Hepatocyte (in vitro differentiated cells): ENCODE measurements at regions not wholly inside any gene's neighbourhood (a gene's known extent, or its start where the extent isn't known, plus 50 kb on each side); places are given as distances from the start of the nearest gene placed in this dataset.

Experiments used
- DNase-seq: peaks from one replicate; pipeline ENCODE4 v3.0.0-alpha.2; 2016; ENCODE audit warnings: low spot score
- H2AFZ ChIP-seq: fragments of 200-600 bp; sonication (generic); 2 replicates; pipeline ENCODE4 v1.6.0; 2016; ENCODE audit warnings: antibody characterized with exemption, mild to moderate bottlenecking
- H3K27ac ChIP-seq: fragments of 200-600 bp; sonication (generic); 2 replicates; pipeline ENCODE4 v1.5.1; 2016; ENCODE audit warnings: mild to moderate bottlenecking
- H3K27me3 ChIP-seq: fragments of 200-600 bp; sonication (generic); 2 replicates; pipeline ENCODE4 v1.6.1; 2016
- H3K36me3 ChIP-seq: fragments of 200-600 bp; sonication (generic); replicated peaks from 2 replicates; pipeline ENCODE4 v1.5.1; 2016; ENCODE audit warnings: low read depth; ENCODE audit not compliant: insufficient read depth
- H3K4me1 ChIP-seq: fragments of 200-600 bp; sonication (generic); 2 replicates; pipeline ENCODE4 v1.5.1; 2016; ENCODE audit warnings: mild to moderate bottlenecking, moderate library complexity; ENCODE audit not compliant: insufficient read depth
- H3K4me2 ChIP-seq: fragments of 200-600 bp; sonication (generic); 2 replicates; pipeline ENCODE4 v1.6.0; 2016
- H3K4me3 ChIP-seq: fragments of 200-600 bp; sonication (generic); 2 replicates; pipeline ENCODE4 v1.5.1; 2016; ENCODE audit warnings: mild to moderate bottlenecking
- H3K79me2 ChIP-seq: fragments of 200-600 bp; sonication (generic); 2 replicates; pipeline ENCODE4 v1.6.0; 2017; ENCODE audit warnings: mild to moderate bottlenecking
- H3K9me2 ChIP-seq: fragments of 200-600 bp; sonication (generic); replicated peaks from 2 replicates; pipeline ENCODE4 v1.6.0; 2017; ENCODE audit warnings: mild to moderate bottlenecking; ENCODE audit not compliant: insufficient read depth
- H3K9me3 ChIP-seq: fragments of 200-600 bp; sonication (generic); 2 replicates; pipeline ENCODE4 v1.5.1; 2016; ENCODE audit warnings: low read depth, mild to moderate bottlenecking
- H4K20me1 ChIP-seq: fragments of 200-600 bp; sonication (generic); 2 replicates; pipeline ENCODE4 v1.6.0; 2016; ENCODE audit warnings: mild to moderate bottlenecking; ENCODE audit not compliant: insufficient read depth, poor library complexity, severe bottlenecking
- CTCF ChIP-seq: fragments of 200-600 bp; sonication (generic); IDR thresholded peaks from 2 replicates; pipeline ENCODE4 v1.5.1; 2016; ENCODE audit warnings: antibody characterized with exemption, mild to moderate bottlenecking; ENCODE audit not compliant: poor library complexity
- EZH2 ChIP-seq: fragments of 200-600 bp; sonication (generic); IDR thresholded peaks from 2 replicates; pipeline ENCODE4 v1.6.1; 2016; ENCODE audit warnings: antibody characterized with exemption, mild to moderate bottlenecking, borderline replicate concordance
- EZH2phosphoT487 ChIP-seq: fragments of 200-600 bp; sonication (generic); IDR thresholded peaks from one replicate; pipeline ENCODE4 v1.6.1; 2018; ENCODE audit warnings: antibody characterized with exemption, mild to moderate bottlenecking, low read depth, moderate library complexity; ENCODE audit not compliant: unreplicated experiment, severe bottlenecking
- WGBS: methylation state at CpG from one replicate; pipeline ENCODE4 v1.1.6; 2016; ENCODE audit warnings: low lambda C conversion rate; ENCODE audit errors: missing lambda C conversion rate; 5-methylcytosine and 5-hydroxymethylcytosine counted together

DNA sequence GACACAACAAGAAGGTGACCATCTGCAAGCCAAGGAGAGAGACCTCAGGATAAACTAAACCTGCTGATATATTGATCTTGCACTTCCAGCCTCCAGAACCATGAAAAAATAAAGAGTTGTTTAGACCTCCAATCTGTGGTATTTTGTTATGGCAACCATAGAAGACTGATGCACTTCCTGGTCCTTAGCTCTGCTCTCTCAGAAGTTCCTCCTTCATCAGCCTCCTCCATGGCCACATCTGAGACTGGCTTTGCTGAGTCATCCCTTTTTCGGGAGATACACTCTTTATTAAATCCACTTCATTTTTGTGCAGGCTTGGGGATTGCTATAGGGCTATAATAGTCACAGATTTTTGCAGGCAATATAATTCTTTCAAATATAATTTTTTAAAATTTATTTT lies 89.6 kb upstream of the ATF7IP start:
- Histone ChIP-seq H3K4me3 (no peak overlapping the region), H3K4me2 (no peak overlapping the region), H3K4me1 (no peaks in the 10 kb centered on the region), H3K27ac (no peak overlapping the region), H2AFZ (no peak overlapping the region), H3K9me3 (no peaks in the 10 kb centered on the region), H3K79me2 (no peaks in the 10 kb centered on the region), H3K9me2 (no peaks in the 10 kb centered on the region), H3K27me3 (no peaks in the 10 kb centered on the region), H3K36me3 (no peaks in the 10 kb centered on the region), H4K20me1 (no peaks in the 10 kb centered on the region)
- no peak for DNase-seq
- TF ChIP-seq CTCF: no peak
- TF ChIP-seq EZH2phosphoT487: no peak
- TF ChIP-seq EZH2: no peak
- WGBS: 96% methylated on average over 1 of the region's 1 CpG

- peaks cover 4% of the 10 kb centered on the region for H3K4me1 ChIP-seq
- TF ChIP-seq EZH2 (no peak), EZH2phosphoT487 (no peak), CTCF (no peak)
- no peaks in the 10 kb centered on the region for H3K27me3 ChIP-seq
- H4K20me1 ChIP-seq: no peaks in the 10 kb centered on the region
- 96% methylated on average over 1 of the region's 1 CpG for WGBS
- H3K27ac ChIP-seq: no peak overlapping the region
- no peak overlapping the region for H2AFZ ChIP-seq
- no peak overlapping the region for H3K4me2 ChIP-seq
- no peaks in the 10 kb centered on the region for H3K9me3 ChIP-seq
- no peak for DNase-seq
- no peaks in the 10 kb centered on the region for H3K79me2 ChIP-seq
- no peak overlapping the region for H3K4me3 ChIP-seq
- no peaks in the 10 kb centered on the region for H3K36me3 ChIP-seq
- H3K9me2 ChIP-seq: no peaks in the 10 kb centered on the region
Measured at GRCh38 chr12:14278294-14278953, 87.1 kb upstream of the ATF7IP start.

- Histone ChIP-seq H3K4me2 (no peak overlapping the region), H3K79me2 (no peaks in the 10 kb centered on the region), H3K4me3 (no peak overlapping the region), H4K20me1 (no peaks in the 10 kb centered on the region), H3K36me3 (no peaks in the 10 kb centered on the region), H2AFZ (no peak overlapping the region), H3K9me2 (no peaks in the 10 kb centered on the region), H3K27ac (no peak overlapping the region), H3K27me3 (no peaks in the 10 kb centered on the region), H3K9me3 (no peaks in the 10 kb centered on the region), H3K4me1 (peaks cover 18% of the 10 kb centered on the region)
- DNase-seq: no peak
- TF ChIP-seq EZH2phosphoT487 (no peak), CTCF (no peak), EZH2 (no peak)
- WGBS: 92% methylated on average over 6 of the region's 6 CpGs
Measured at GRCh38 chr12:14279845-14280244, 85.6 kb upstream of the ATF7IP start.

GRCh38 chr12:14280921-14281320 lies 84.6 kb upstream of the ATF7IP start:
- H3K79me2 ChIP-seq: no peaks in the 10 kb centered on the region
- WGBS: 97% methylated on average over 5 of the region's 5 CpGs
- DNase-seq: no peak
- no peak overlapping the region for H2AFZ ChIP-seq
- no peak overlapping the region for H3K4me3 ChIP-seq
- peaks cover 19% of the 10 kb centered on the region for H3K4me1 ChIP-seq
- H3K27ac ChIP-seq: no peak overlapping the region
- no peak overlapping the region for H3K4me2 ChIP-seq
- TF ChIP-seq CTCF: no peak
- TF ChIP-seq EZH2phosphoT487: no peak
- TF ChIP-seq EZH2: no peak
- no peaks in the 10 kb centered on the region for H3K36me3 ChIP-seq
- H3K9me3 ChIP-seq: no peaks in the 10 kb centered on the region
- no peaks in the 10 kb centered on the region for H4K20me1 ChIP-seq
- H3K9me2 ChIP-seq: no peaks in the 10 kb centered on the region
- H3K27me3 ChIP-seq: no peaks in the 10 kb centered on the region
